HCT116 (cell line): ENCODE measurements at regions not wholly inside any gene's neighbourhood (a gene's known extent, or its start where the extent isn't known, plus 50 kb on each side); places are given as distances from the start of the nearest gene placed in this dataset.
A peak's percentile ranks its signal among the peaks of the same experiment; 100 is the strongest.

Experiments
- ATAC-seq: fragments of 200-7000 bp; cut with Tn5 transposase; 2 replicates; pipeline ENCODE4 v1.9.1; 2020; ENCODE audit warnings: mild to moderate bottlenecking, moderate library complexity
- BruUV-seq: library from RNA; stranded (reverse); fragments of 400-500 nt; replicated peaks from 2 replicates; lab custom pipeline; 2021; lab: Mats Ljungman, UMichigan
- CTCF ChIA-PET: fragments of 300-600 bp; sonication (Branson Sonifier 250); formaldehyde crosslinking; loops from one replicate; lab custom pipeline; 2021; ENCODE audit warnings: antibody characterized with exemption; lab: Charles Lee
- POLR2A ChIA-PET: fragments of 300-600, 350-600 bp; sonication (Branson Sonifier 250); formaldehyde crosslinking; loops from one replicate; lab custom pipeline; 2021; ENCODE audit warnings: antibody characterized with exemption; lab: Charles Lee
- RAD21 ChIA-PET, 2 experiments: fragments of 300-600 bp; sonication (Branson Sonifier 250); formaldehyde crosslinking; loops; one replicate each; lab custom pipeline; 2023; ENCODE audit warnings: low total read pairs in 2 of 2; ENCODE audit not compliant: uncharacterized antibody in 2 of 2, unreplicated experiment in 2 of 2, low non-redundant PET in 1 of 2; lab: Charles Lee
- DNase-seq: peaks from one replicate; pipeline ENCODE4 v3.0.0-alpha.2; 2010; ENCODE audit warnings: low read depth, low spot score
- H2AFZ ChIP-seq: fragments of 200-600 bp; shearing (Covaris generic), sonication (generic); 2 replicates; pipeline ENCODE4 v1.6.1; 2017; ENCODE audit warnings: low read depth, mixed run types, mixed read lengths, antibody characterized with exemption, low read length; ENCODE audit not compliant: poor library complexity, severe bottlenecking
- H3K27ac ChIP-seq: 2 replicates; pipeline ENCODE4 v1.5.1; 2012; ENCODE audit warnings: low read depth, low read length
- H3K27me3 ChIP-seq: fragments of 200-600 bp; sonication (generic); 2 replicates; pipeline ENCODE4 v1.6.1; 2016; ENCODE audit warnings: mixed run types, low read length, mixed read lengths; ENCODE audit not compliant: insufficient read depth
- H3K36me3 ChIP-seq, 2 experiments: fragments of 200-500 bp in 1 of 2; fragments of 200-600 bp in 1 of 2; sonication (Bioruptor generic) in 1 of 2; sonication (generic) in 1 of 2; 2 replicates each; pipeline versions ENCODE4 v1.5.1 to v1.6.1; 2014 to 2016; ENCODE audit warnings: low read length in 2 of 2, inconsistent platforms in 1 of 2, mixed read lengths in 1 of 2, mixed run types in 1 of 2; ENCODE audit not compliant: insufficient read depth in 2 of 2, control insufficient read depth in 1 of 2
- H3K4me1 ChIP-seq, 2 experiments: fragments of 200-600 bp in 1 of 2; sonication (generic) in 1 of 2; 2 replicates each; pipeline versions ENCODE4 v1.5.1 to v1.6.1; 2012 to 2017; ENCODE audit warnings: low read length in 2 of 2, inconsistent platforms in 1 of 2, mild to moderate bottlenecking in 1 of 2, mixed read lengths in 1 of 2, mixed run types in 1 of 2, moderate library complexity in 1 of 2; ENCODE audit not compliant: insufficient read depth in 2 of 2, control insufficient read depth in 1 of 2
- H3K4me2 ChIP-seq: fragments of 200-600 bp; sonication (generic); 2 replicates; pipeline ENCODE4 v1.6.1; 2017; ENCODE audit warnings: mixed run types, low read length, mixed read lengths
- H3K4me3 ChIP-seq, 2 experiments: fragments of 200-600 bp in 1 of 2; sonication (generic) in 1 of 2; replicated peaks in 1 of 2; 2 replicates each; pipeline ENCODE4 v1.5.1; 2011 to 2016; ENCODE audit warnings: low read length in 2 of 2, control low read depth in 1 of 2, low read depth in 1 of 2, mild to moderate bottlenecking in 1 of 2, mixed read lengths in 1 of 2, mixed run types in 1 of 2
- H3K79me2 ChIP-seq: fragments of 200-600 bp; sonication (generic); 2 replicates; pipeline ENCODE4 v1.6.1; 2017; ENCODE audit warnings: mild to moderate bottlenecking, mixed run types, low read length, moderate library complexity, mixed read lengths; ENCODE audit not compliant: insufficient read depth
- H3K9ac ChIP-seq: fragments of 200-600 bp; sonication (generic); 2 replicates; pipeline ENCODE4 v1.6.1; 2016; ENCODE audit warnings: low read length, mixed read lengths
- H3K9me2 ChIP-seq: fragments of 200-600 bp; sonication (generic), shearing (Covaris generic); 2 replicates; pipeline ENCODE4 v1.6.1; 2017; ENCODE audit warnings: mixed run types, mild to moderate bottlenecking, moderate library complexity; ENCODE audit not compliant: insufficient read depth
- H3K9me3 ChIP-seq, 2 experiments: fragments of 200-500 bp in 1 of 2; fragments of 200-600 bp in 1 of 2; sonication (Bioruptor generic) in 1 of 2; sonication (generic) in 1 of 2; 2 replicates each; pipeline ENCODE4 v1.6.1; 2014 to 2017; ENCODE audit warnings: low read length in 2 of 2, mixed read lengths in 2 of 2, inconsistent platforms in 1 of 2, low read depth in 1 of 2, mild to moderate bottlenecking in 1 of 2, mixed run types in 1 of 2, moderate library complexity in 1 of 2; ENCODE audit not compliant: control insufficient read depth in 1 of 2, insufficient read depth in 1 of 2
- H4K20me1 ChIP-seq: fragments of 200-600 bp; sonication (generic), shearing (Covaris generic); 2 replicates; pipeline ENCODE4 v1.6.1; 2017; ENCODE audit warnings: mixed run types, mild to moderate bottlenecking, moderate library complexity; ENCODE audit not compliant: insufficient read depth
- ATF3 ChIP-seq: IDR thresholded peaks from 2 replicates; pipeline ENCODE4 v1.6.1; 2012
- CBX3 ChIP-seq: IDR thresholded peaks from 2 replicates; pipeline ENCODE4 v1.6.1; 2012; ENCODE audit warnings: low read depth
- CEBPB ChIP-seq: IDR thresholded peaks from 2 replicates; pipeline ENCODE4 v1.6.1; 2012; ENCODE audit warnings: low read depth
- CTCF ChIP-seq, 3 experiments: fragments of 200-600 bp in 1 of 3; sonication (generic) in 1 of 3; IDR thresholded peaks in 2 of 3; conservative IDR thresholded peaks in 1 of 3; 2 replicates each; pipeline ENCODE4 v1.5.1; 2012 to 2017; ENCODE audit warnings: low read depth in 2 of 3, low read length in 2 of 3, antibody characterized with exemption in 1 of 3, borderline replicate concordance in 1 of 3, control low read depth in 1 of 3, mild to moderate bottlenecking in 1 of 3, mixed read lengths in 1 of 3, mixed run types in 1 of 3, moderate library complexity in 1 of 3; ENCODE audit not compliant: insufficient read depth in 1 of 3
- EGR1 ChIP-seq: IDR thresholded peaks from 2 replicates; pipeline ENCODE4 v1.6.1; 2012; ENCODE audit warnings: low read depth
- MAX ChIP-seq: IDR thresholded peaks from 2 replicates; pipeline ENCODE4 v1.6.1; 2012
- POLR2A ChIP-seq: IDR thresholded peaks from 2 replicates; pipeline ENCODE4 v1.7.0; 2011; ENCODE audit warnings: borderline replicate concordance; ENCODE audit not compliant: insufficient read depth, insufficient read length; ENCODE audit errors: extremely low read depth
- POLR2AphosphoS5 ChIP-seq: IDR thresholded peaks from 2 replicates; pipeline ENCODE4 v1.6.1; 2011; ENCODE audit warnings: mild to moderate bottlenecking, low read depth, low read length, moderate library complexity
- RAD21 ChIP-seq: IDR thresholded peaks from 2 replicates; pipeline ENCODE4 v1.6.1; 2012; ENCODE audit warnings: low read depth, mild to moderate bottlenecking
- REST ChIP-seq: IDR thresholded peaks from 2 replicates; pipeline ENCODE4 v1.6.1; 2012; ENCODE audit warnings: low read depth
- SIN3A ChIP-seq: IDR thresholded peaks from 2 replicates; pipeline ENCODE4 v1.6.1; 2012; ENCODE audit warnings: low read depth
- SP1 ChIP-seq: IDR thresholded peaks from 2 replicates; pipeline ENCODE4 v1.6.1; 2012; ENCODE audit warnings: low read depth
- SRF ChIP-seq: IDR thresholded peaks from 2 replicates; pipeline ENCODE4 v1.6.1; 2012; ENCODE audit warnings: low read depth
- TCF7L2 ChIP-seq: IDR thresholded peaks from 2 replicates; pipeline ENCODE4 v1.7.0; 2011; ENCODE audit warnings: borderline replicate concordance, inconsistent platforms; ENCODE audit not compliant: insufficient read depth, insufficient read length; ENCODE audit errors: extremely low read depth
- YY1 ChIP-seq: IDR thresholded peaks from 2 replicates; pipeline ENCODE4 v1.6.1; 2011; ENCODE audit warnings: low read length, low read depth, moderate library complexity, mild to moderate bottlenecking; ENCODE audit not compliant: insufficient replicate concordance; ENCODE audit errors: extremely low read depth
- ZBTB33 ChIP-seq: IDR thresholded peaks from 2 replicates; pipeline ENCODE4 v1.6.1; 2011; ENCODE audit warnings: mild to moderate bottlenecking, low read length, moderate library complexity; ENCODE audit not compliant: insufficient replicate concordance; ENCODE audit errors: extremely low read depth
- ZFX ChIP-seq: fragments of 450-650 bp; IDR thresholded peaks from 2 replicates; pipeline ENCODE4 v1.6.1; 2017
- ZNF274 ChIP-seq: fragments of 200-500 bp; sonication (Bioruptor generic); IDR thresholded peaks from 2 replicates; pipeline ENCODE4 v1.6.1; 2014; ENCODE audit warnings: mild to moderate bottlenecking, low read depth, low read length, inconsistent platforms
- intact Hi-C: fragments of 100-400 bp; cut with micrococcal nuclease; formaldehyde crosslinking; loops from 2 replicates; pipeline ENCODE4 v1.10.0; 2022

GRCh38 chr3:11720304-11720898 lies 76.7 kb upstream of the VGLL4 start:
- peak overlapping the region; percentile 97 for H2AFZ ChIP-seq

More at GRCh38 chr3:11720304-11720898, 76.7 kb upstream of the VGLL4 start:
- CTCF ChIA-PET, result no interaction called here
- peak overlapping the region; percentile 76 for H3K9ac ChIP-seq
- intact Hi-C loops, result loop anchor here (5.0 kb wide), 1 partner anchor 52 kb away; no protein-coding TSS in a partner anchor
- peaks cover 31% of the 10 kb centered on the region for H3K79me2 ChIP-seq
- no TSS peak for BruUV-seq
- no peaks in the 10 kb centered on the region for H3K9me2 ChIP-seq
- no peak for TF ChIP-seq CTCF (IDR thresholded peaks at IDR 0.05 in 2 of 3, conservative IDR thresholded peaks at IDR 0.05 in 1 of 3; ENCODE audit: borderline replicate concordance in 1 of 3, insufficient read depth in 1 of 3, low read depth in 2 of 3, low read length in 2 of 3)
- TF ChIP-seq SP1, result no peak; the same call in 1 of the 2 replicates
- TF ChIP-seq ZBTB33, result no peak
- no peak; the same call in 1 of the 2 replicates for TF ChIP-seq CEBPB
- peak; percentile 24 for TF ChIP-seq TCF7L2
- TF ChIP-seq ZFX, result 0 out of 2 replicates have a peak, but pooled peaks have one; percentile 8
- no peak for TF ChIP-seq REST
- TF ChIP-seq SRF, result no peak
- TF ChIP-seq POLR2A, result peak; percentile 19
- TF ChIP-seq EGR1, result no peak
- TF ChIP-seq YY1, result no peak
- peak; percentile 69; the same call in 1 of the 2 replicates for TF ChIP-seq POLR2AphosphoS5
- TF ChIP-seq ATF3, result no peak
- TF ChIP-seq RAD21, result no peak
- TF ChIP-seq CBX3, result 0 out of 2 replicates have a peak, but pooled peaks have one; percentile 23
- no peak; the same call in 1 of the 2 replicates for TF ChIP-seq SIN3A
- no peak for TF ChIP-seq ZNF274
- TF ChIP-seq MAX, result peak; percentile 93
- no peaks in the 10 kb centered on the region for H4K20me1 ChIP-seq
- RAD21 ChIA-PET, result no interaction called here
- H3K4me3 ChIP-seq, result peak overlapping the region; percentile 69 to 81
- H3K4me2 ChIP-seq, result peak overlapping the region; percentile 95
- no peaks in the 10 kb centered on the region for H3K9me3 ChIP-seq
- peaks cover 19 to 30% of the 10 kb centered on the region in 2 experiments for H3K4me1 ChIP-seq
- peaks cover 6% of the 10 kb centered on the region; the same call in 1 of the 2 replicates for H3K27me3 ChIP-seq
- POLR2A ChIA-PET, result no interaction called here
- DNase-seq, result peak; percentile 61
- no peaks in the 10 kb centered on the region for H3K36me3 ChIP-seq
- peak overlapping the region; percentile 80 for H3K27ac ChIP-seq
- peak; percentile 54 for ATAC-seq
